ENCODE measurements at regions not wholly inside any gene's neighbourhood (a gene's known extent, or its start where the extent isn't known, plus 50 kb on each side); places are given as distances from the start of the nearest gene placed in this dataset.

DNA sequence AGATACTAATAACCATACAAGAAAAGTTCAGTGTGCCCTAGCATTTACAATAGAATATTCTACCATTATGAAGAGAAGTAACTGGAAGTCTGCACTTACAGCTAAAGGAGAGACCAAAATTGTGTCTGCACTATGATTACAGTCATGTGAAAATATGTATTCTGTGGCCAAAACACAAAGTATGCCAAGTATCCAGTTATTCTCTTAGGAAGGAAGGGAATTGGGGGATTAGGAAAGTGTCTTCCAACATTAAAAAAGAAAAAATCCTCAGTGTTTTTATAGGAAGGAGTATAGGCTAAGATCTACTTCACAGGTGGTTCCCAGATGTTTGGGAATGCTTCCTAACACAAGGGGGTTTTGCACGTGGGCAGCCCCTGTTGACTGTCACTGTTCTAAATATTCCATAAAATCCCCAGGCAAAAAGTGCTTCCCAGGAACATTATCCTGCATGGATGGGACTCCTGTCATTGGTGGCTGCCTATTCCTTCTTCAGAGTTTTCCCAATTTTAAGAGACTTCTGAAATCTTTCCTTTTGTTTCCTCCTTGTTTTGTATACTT is 180.2 kb upstream of the KLHL29 start:
- no peak overlapping the region for H3K4me3 ChIP-seq
- H3K9ac ChIP-seq (ENCODE audit: low read depth in 2 of 2, low read length in 2 of 2): no peak overlapping the region
- intact Hi-C loops (cut with DNase I): no loop called here
- TF ChIP-seq, protein P1, sequence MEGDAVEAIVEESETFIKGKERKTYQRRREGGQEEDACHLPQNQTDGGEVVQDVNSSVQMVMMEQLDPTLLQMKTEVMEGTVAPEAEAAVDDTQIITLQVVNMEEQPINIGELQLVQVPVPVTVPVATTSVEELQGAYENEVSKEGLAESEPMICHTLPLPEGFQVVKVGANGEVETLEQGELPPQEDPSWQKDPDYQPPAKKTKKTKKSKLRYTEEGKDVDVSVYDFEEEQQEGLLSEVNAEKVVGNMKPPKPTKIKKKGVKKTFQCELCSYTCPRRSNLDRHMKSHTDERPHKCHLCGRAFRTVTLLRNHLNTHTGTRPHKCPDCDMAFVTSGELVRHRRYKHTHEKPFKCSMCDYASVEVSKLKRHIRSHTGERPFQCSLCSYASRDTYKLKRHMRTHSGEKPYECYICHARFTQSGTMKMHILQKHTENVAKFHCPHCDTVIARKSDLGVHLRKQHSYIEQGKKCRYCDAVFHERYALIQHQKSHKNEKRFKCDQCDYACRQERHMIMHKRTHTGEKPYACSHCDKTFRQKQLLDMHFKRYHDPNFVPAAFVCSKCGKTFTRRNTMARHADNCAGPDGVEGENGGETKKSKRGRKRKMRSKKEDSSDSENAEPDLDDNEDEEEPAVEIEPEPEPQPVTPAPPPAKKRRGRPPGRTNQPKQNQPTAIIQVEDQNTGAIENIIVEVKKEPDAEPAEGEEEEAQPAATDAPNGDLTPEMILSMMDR (IDR thresholded peaks at IDR 0.05): no peak
- H3K9me3 ChIP-seq: no peaks in the 10 kb centered on the region
- no peak for DNase-seq
- no peaks in the 10 kb centered on the region for H3K4me1 ChIP-seq
- H3K27ac ChIP-seq: no peak overlapping the region
- no peaks in the 10 kb centered on the region for H3K27me3 ChIP-seq
- H3K36me3 ChIP-seq: no peaks in the 10 kb centered on the region

GRCh38 chr2:23206650-23207049 is 178.3 kb upstream of the KLHL29 start:
- no peaks in the 10 kb centered on the region for H3K36me3 ChIP-seq
- TF ChIP-seq, protein P1 (IDR thresholded peaks at IDR 0.05): no peak
- intact Hi-C loops (cut with DNase I): no loop called here
- no peak overlapping the region for H3K27ac ChIP-seq
- no peaks in the 10 kb centered on the region for H3K4me1 ChIP-seq
- DNase-seq: no peak
- H3K9me3 ChIP-seq: no peaks in the 10 kb centered on the region
- no peak overlapping the region for H3K9ac ChIP-seq (ENCODE audit: low read depth in 2 of 2, low read length in 2 of 2)
- no peaks in the 10 kb centered on the region for H3K27me3 ChIP-seq
- no peak overlapping the region for H3K4me3 ChIP-seq

- intact Hi-C loops (cut with DNase I): no loop called here
- Histone ChIP-seq H3K9me3 (no peaks in the 10 kb centered on the region), H3K4me3 (no peak overlapping the region), H3K4me1 (no peaks in the 10 kb centered on the region), H3K9ac (ENCODE audit: low read depth in 2 of 2, low read length in 2 of 2) (peak overlapping the region in 1 of 2 donors; percentile 49), H3K27me3 (no peaks in the 10 kb centered on the region), H3K27ac (peak overlapping the region; percentile 73), H3K36me3 (no peaks in the 10 kb centered on the region)
- DNase-seq: peak; percentile 38
- TF ChIP-seq, protein P1 (IDR thresholded peaks at IDR 0.05): no peak
Observed at GRCh38 chr2:23207871-23208270, 177.1 kb upstream of the KLHL29 start.

DNA sequence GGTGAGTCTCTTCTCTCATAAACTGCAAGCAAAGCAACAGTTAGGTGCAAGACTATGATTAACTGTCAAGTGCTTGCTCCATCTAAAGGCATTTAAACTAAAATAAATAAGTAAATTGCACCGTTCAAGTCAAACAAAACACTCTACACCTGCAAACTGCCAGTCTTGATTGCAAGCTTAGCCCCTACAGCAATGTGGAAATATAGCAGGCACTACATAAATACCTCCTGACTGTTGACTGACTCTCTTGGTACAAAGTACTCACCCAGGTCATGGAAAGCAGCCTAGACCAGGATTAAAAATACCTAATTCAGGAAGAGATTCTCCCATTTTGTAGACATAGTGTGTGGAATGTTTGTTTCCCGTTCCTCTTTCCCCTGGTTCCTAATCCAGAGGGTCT is 176.6 kb upstream of the KLHL29 start:
- peak overlapping the region in 1 of 2 donors; percentile 1 for H3K9ac ChIP-seq (ENCODE audit: low read depth in 2 of 2, low read length in 2 of 2)
- intact Hi-C loops (cut with DNase I): no loop called here
- H3K36me3 ChIP-seq: no peaks in the 10 kb centered on the region
- no peaks in the 10 kb centered on the region for H3K4me1 ChIP-seq
- peak overlapping the region; percentile 73 for H3K27ac ChIP-seq
- H3K27me3 ChIP-seq: no peaks in the 10 kb centered on the region
- no peak overlapping the region for H3K4me3 ChIP-seq
- DNase-seq: peak; percentile 31
- TF ChIP-seq, protein P1 (IDR thresholded peaks at IDR 0.05): no peak
- H3K9me3 ChIP-seq: no peaks in the 10 kb centered on the region

GRCh38 chr2:23209059-23209458 is 175.9 kb upstream of the KLHL29 start:
- Histone ChIP-seq H3K27ac (peak overlapping the region; percentile 73), H3K4me1 (no peaks in the 10 kb centered on the region), H3K27me3 (no peaks in the 10 kb centered on the region), H3K36me3 (no peaks in the 10 kb centered on the region), H3K9ac (ENCODE audit: low read depth in 2 of 2, low read length in 2 of 2) (peak overlapping the region in 1 of 2 donors; percentile 1), H3K9me3 (no peaks in the 10 kb centered on the region), H3K4me3 (no peak overlapping the region)
- TF ChIP-seq, protein P1 (IDR thresholded peaks at IDR 0.05): no peak
- intact Hi-C loops (cut with DNase I): no loop called here
- no peak for DNase-seq

Data from colonic mucosa (tissue), 4 donors.